GM06990 (cell line): ENCODE measurements at regions not wholly inside any gene's neighbourhood (a gene's known extent, or its start where the extent isn't known, plus 50 kb on each side); places are given as distances from the start of the nearest gene placed in this dataset.

Experiments
- DNase-seq: peaks from one replicate; pipeline ENCODE4 v3.0.0-alpha.2; 2011; ENCODE audit not compliant: insufficient read length; ENCODE audit errors: extremely low read depth
- H3K27me3 ChIP-seq: replicated peaks from 2 replicates; pipeline ENCODE4 v1.6.0; 2011; ENCODE audit warnings: low read length; ENCODE audit not compliant: control insufficient read depth, insufficient read depth
- H3K36me3 ChIP-seq: 2 replicates; pipeline ENCODE4 v1.5.1; 2011; ENCODE audit warnings: low read length; ENCODE audit not compliant: control insufficient read depth, insufficient read depth
- H3K4me3 ChIP-seq: replicated peaks from 2 replicates; pipeline ENCODE4 v1.5.1; 2011; ENCODE audit warnings: low read depth, mild to moderate bottlenecking, control low read depth, low read length
- CTCF ChIP-seq: IDR thresholded peaks from 2 replicates; pipeline ENCODE4 v1.5.1; 2011; ENCODE audit warnings: low read length, control low read depth, mild to moderate bottlenecking, inconsistent platforms; ENCODE audit not compliant: insufficient read depth, poor library complexity, severe bottlenecking

DNA sequence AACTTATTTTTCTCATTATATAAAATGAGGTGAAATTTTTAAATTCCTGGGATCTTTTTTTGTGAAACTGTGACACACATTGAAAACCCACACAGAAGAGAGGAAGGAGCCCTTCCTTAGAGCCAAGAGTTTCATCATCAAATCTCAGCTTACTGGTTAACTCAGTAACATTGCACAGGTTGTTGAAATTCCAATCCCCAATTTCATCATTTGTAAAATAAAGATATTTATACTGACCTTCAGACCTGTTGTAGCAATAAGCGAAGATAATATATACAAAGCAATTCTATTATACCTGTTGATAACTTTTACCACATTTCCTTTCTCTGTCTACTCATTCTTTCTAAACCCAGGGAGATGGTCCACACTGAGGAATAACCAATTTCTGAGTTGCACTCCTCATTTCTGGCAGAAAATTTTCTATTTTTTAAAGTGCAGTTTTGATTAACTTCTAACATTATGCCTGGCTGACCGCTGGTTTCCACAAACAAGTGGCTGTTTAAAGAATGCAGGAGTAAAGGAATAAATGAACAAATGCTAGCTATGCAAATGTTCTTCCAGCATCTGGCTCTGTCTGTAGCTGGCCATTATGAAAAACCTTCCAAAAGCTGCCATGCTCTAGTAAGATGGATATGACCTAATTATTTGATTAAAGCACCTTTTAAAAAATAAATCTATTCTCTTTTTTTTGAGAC is 105.7 kb upstream of the LINC00305 start:
- H3K4me3 ChIP-seq: no peak overlapping the region
- no peaks in the 10 kb centered on the region for H3K27me3 ChIP-seq
- H3K36me3 ChIP-seq: no peaks in the 10 kb centered on the region
- no peak for TF ChIP-seq CTCF
- no peak for DNase-seq

DNA sequence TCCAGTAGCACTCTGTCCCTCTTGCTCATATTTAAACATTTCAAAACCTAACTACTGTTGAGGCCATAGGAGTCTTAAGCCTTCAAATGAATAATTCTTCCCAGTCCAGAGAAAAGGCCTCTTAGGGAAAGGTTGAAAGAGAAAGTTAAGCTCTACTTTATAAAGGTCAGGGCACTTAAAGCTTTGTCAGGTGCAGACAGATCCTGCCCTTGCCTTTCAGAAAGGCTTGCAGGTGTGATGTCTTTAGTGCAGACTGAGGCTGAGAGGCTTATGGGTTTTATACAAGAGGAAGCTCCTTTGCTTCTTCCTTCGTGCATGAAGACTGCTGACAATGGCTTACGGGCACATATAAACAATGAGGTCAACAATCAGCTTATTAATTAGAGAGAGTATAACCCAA is 105.0 kb upstream of the LINC00305 start:
- Histone ChIP-seq H3K36me3 (no peaks in the 10 kb centered on the region), H3K4me3 (no peak overlapping the region), H3K27me3 (no peaks in the 10 kb centered on the region)
- DNase-seq: no peak
- TF ChIP-seq CTCF: no peak

DNA sequence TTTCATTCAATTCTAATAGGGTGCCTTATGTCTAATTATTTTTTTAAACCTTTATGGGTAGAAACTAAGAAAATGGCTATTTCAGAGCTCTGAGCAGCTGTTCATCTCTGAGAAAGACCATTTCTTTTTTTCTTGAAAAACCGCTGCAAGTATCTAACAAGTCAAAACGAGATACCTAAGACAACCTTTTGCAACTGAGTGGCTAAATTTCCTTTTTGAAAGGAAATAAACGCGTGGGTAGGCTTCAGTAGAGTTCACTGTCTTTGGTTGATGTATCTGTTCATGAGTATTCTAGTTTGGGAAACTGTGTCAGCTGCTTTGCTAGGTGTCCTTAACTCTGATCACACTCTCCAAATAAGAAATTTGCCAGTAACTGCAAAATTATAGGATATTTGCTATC is 104.3 kb upstream of the LINC00305 start:
- Histone ChIP-seq H3K27me3 (no peaks in the 10 kb centered on the region), H3K4me3 (no peak overlapping the region), H3K36me3 (no peaks in the 10 kb centered on the region)
- TF ChIP-seq CTCF: no peak
- no peak for DNase-seq

DNA sequence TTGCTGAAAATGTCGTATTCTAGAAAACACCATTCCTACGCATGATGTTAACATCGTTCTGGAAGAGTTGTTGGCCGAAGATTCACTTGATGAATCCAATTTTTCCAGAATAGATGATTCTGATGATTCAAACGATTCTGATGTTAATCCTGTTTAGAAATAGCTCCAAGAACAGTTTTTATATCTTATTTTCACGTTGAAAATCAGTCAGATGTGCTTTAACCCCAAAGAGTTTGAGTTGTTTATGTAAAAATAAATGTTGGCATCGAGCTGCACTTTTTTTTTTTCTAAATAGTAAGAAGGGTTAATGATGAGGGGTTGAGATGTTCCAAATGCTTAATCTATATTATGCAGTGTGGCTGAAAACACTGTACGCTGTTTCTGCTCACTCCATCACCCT is 99.9 kb upstream of the LINC00305 start:
- H3K4me3 ChIP-seq: no peak overlapping the region
- DNase-seq: no peak
- H3K27me3 ChIP-seq: no peaks in the 10 kb centered on the region; the same call in 1 of the 2 replicates
- TF ChIP-seq CTCF: no peak
- no peaks in the 10 kb centered on the region for H3K36me3 ChIP-seq

GRCh38 chr18:64245126-64245861 is 96.4 kb upstream of the LINC00305 start:
- Histone ChIP-seq H3K36me3 (no peaks in the 10 kb centered on the region), H3K4me3 (no peak overlapping the region), H3K27me3 (no peaks in the 10 kb centered on the region; the same call in 1 of the 2 replicates)
- no peak for DNase-seq
- TF ChIP-seq CTCF: no peak
